ENCODE measurements at regions not wholly inside any gene's neighbourhood (a gene's known extent, or its start where the extent isn't known, plus 50 kb on each side); places are given as distances from the start of the nearest gene placed in this dataset.
"Not testable (repeated sequence)": the region's sequence is repeated elsewhere in the genome, so short reads cannot be mapped to it uniquely, and the experiment has no call there.

GRCh38 chr7:68206946-68207485 is 1210.4 kb downstream of the TYW1 start:
- DNase-seq: no peak

GRCh38 chr7:68207676-68208075 is 1211.0 kb downstream of the TYW1 start:
- DNase-seq: no peak

- DNase-seq: no peak
Measured at GRCh38 chr7:68209486-68209885, 1212.9 kb downstream of the TYW1 start.

GRCh38 chr7:68213838-68214237 is 1217.2 kb downstream of the TYW1 start:
- no peak for DNase-seq

GRCh38 chr7:68216051-68216450 is 1219.4 kb downstream of the TYW1 start:
- DNase-seq: no peak

GRCh38 chr7:68217426-68217825 is 1220.8 kb downstream of the TYW1 start:
- DNase-seq: no peak

GRCh38 chr7:68218461-68218860 is 1221.8 kb downstream of the TYW1 start:
- DNase-seq: no peak

- DNase-seq: no peak
Measured at GRCh38 chr7:68222311-68222710, 1225.7 kb downstream of the TYW1 start.

- DNase-seq: no peak
Measured at GRCh38 chr7:68224041-68224741, 1227.6 kb downstream of the TYW1 start.

- DNase-seq: not testable (repeated sequence)
Measured at GRCh38 chr7:68231011-68231410, 1234.4 kb downstream of the TYW1 start.

- DNase-seq: no peak
Measured at GRCh38 chr7:68235937-68236336, 1239.3 kb downstream of the TYW1 start.

GRCh38 chr7:68238204-68238805 is 1241.7 kb downstream of the TYW1 start:
- no peak for DNase-seq

- DNase-seq: no peak
Measured at GRCh38 chr7:68243128-68243527, 1246.5 kb downstream of the TYW1 start.

GRCh38 chr7:68244389-68244788 is 1247.8 kb downstream of the TYW1 start:
- no peak for DNase-seq

- DNase-seq: no peak
Measured at GRCh38 chr7:68245688-68246087, 1249.1 kb downstream of the TYW1 start.

- no peak for DNase-seq
Measured at GRCh38 chr7:68246189-68246633, 1249.6 kb downstream of the TYW1 start.

GRCh38 chr7:68247126-68247525 is 1250.5 kb downstream of the TYW1 start:
- DNase-seq: no peak

GRCh38 chr7:68247571-68247970 is 1250.9 kb downstream of the TYW1 start:
- no peak for DNase-seq

- DNase-seq: no peak
Measured at GRCh38 chr7:68248973-68249372, 1252.3 kb downstream of the TYW1 start.

GRCh38 chr7:68249611-68250010 is 1253.0 kb downstream of the TYW1 start:
- no peak for DNase-seq

- DNase-seq: no peak
Measured at GRCh38 chr7:68250143-68250542, 1253.5 kb downstream of the TYW1 start.

GRCh38 chr7:68254815-68255214 is 1258.2 kb downstream of the TYW1 start:
- DNase-seq: not testable (repeated sequence)

GRCh38 chr7:68256295-68256694 is 1259.7 kb downstream of the TYW1 start:
- no peak for DNase-seq

- no peak for DNase-seq
Measured at GRCh38 chr7:68258609-68259008, 1262.0 kb downstream of the TYW1 start.

Measured in effector CD4-positive, alpha-beta T cell (primary cell).